ENCODE measurements at regions not wholly inside any gene's neighbourhood (a gene's known extent, or its start where the extent isn't known, plus 50 kb on each side); places are given as distances from the start of the nearest gene placed in this dataset.

GRCh38 chr4:32572366-32572765 lies 1852.2 kb downstream of the PCDH7 start:
- no peaks in the 10 kb centered on the region for H3K36me3 ChIP-seq
- TF ChIP-seq CTCF (IDR thresholded peaks at IDR 0.05), result no peak

GRCh38 chr4:32574803-32575202 lies 1854.6 kb downstream of the PCDH7 start:
- DNase-seq, result no peak
- WGBS, 2 donors, result 68 to 91% methylated on average over 1 of the region's 1 CpG
- no peak overlapping the region for H3K4me3 ChIP-seq
- H3K36me3 ChIP-seq, result no peaks in the 10 kb centered on the region
- no peak for ATAC-seq
- intact Hi-C loops (cut with DNase I), result no loop called here
- no peaks in the 10 kb centered on the region for H3K4me1 ChIP-seq
- H3K27me3 ChIP-seq, result no peaks in the 10 kb centered on the region
- H3K27ac ChIP-seq, result no peak overlapping the region
- H3K9me3 ChIP-seq, result no peaks in the 10 kb centered on the region
- TF ChIP-seq CTCF (IDR thresholded peaks at IDR 0.05), result no peak

More at GRCh38 chr4:32572366-32572765, 1852.2 kb downstream of the PCDH7 start:
- no peak for DNase-seq
- H3K4me1 ChIP-seq, result no peaks in the 10 kb centered on the region
- no peak overlapping the region for H3K4me3 ChIP-seq
- ATAC-seq, result no peak
- no peak overlapping the region for H3K27ac ChIP-seq
- intact Hi-C loops (cut with DNase I), result no loop called here
- no peaks in the 10 kb centered on the region for H3K27me3 ChIP-seq
- H3K9me3 ChIP-seq, result no peaks in the 10 kb centered on the region

GRCh38 chr4:32589097-32589496 lies 1868.9 kb downstream of the PCDH7 start:
- Histone ChIP-seq H3K27ac (no peak overlapping the region), H3K4me1 (no peaks in the 10 kb centered on the region), H3K9me3 (peaks cover 0 to 8% (median 0%) of the 10 kb centered on the region in 11 donors), H3K27me3 (no peaks in the 10 kb centered on the region), H3K36me3 (no peaks in the 10 kb centered on the region), H3K4me3 (no peak overlapping the region)
- TF ChIP-seq CTCF (IDR thresholded peaks at IDR 0.05), result no peak
- WGBS, 2 donors, result 59 to 72% methylated on average over 2 of the region's 2 CpGs
- DNase-seq (no peak), ATAC-seq (no peak)
- intact Hi-C loops (cut with DNase I), result no loop called here

- TF ChIP-seq CTCF (IDR thresholded peaks at IDR 0.05), result no peak
- 60 to 77% methylated on average over 2 of the region's 2 CpGs for WGBS, 2 donors
- intact Hi-C loops (cut with DNase I), result no loop called here
Measured at GRCh38 chr4:32589853-32590252, 1869.7 kb downstream of the PCDH7 start.

GRCh38 chr4:32597354-32597753 lies 1877.2 kb downstream of the PCDH7 start:
- no peak overlapping the region for H3K27ac ChIP-seq
- H3K4me1 ChIP-seq, result no peaks in the 10 kb centered on the region
- H3K36me3 ChIP-seq, result no peaks in the 10 kb centered on the region
- ATAC-seq (no peak), DNase-seq (no peak)
- H3K9me3 ChIP-seq, result no peaks in the 10 kb centered on the region
- H3K4me3 ChIP-seq, result no peak overlapping the region
- H3K27me3 ChIP-seq, result no peaks in the 10 kb centered on the region
- WGBS, 2 donors, result 62 to 73% methylated on average over 1 of the region's 1 CpG
- intact Hi-C loops (cut with DNase I), result no loop called here
- no peak for TF ChIP-seq CTCF (IDR thresholded peaks at IDR 0.05)

More at GRCh38 chr4:32589853-32590252, 1869.7 kb downstream of the PCDH7 start:
- Histone ChIP-seq H3K27ac (no peak overlapping the region), H3K4me3 (no peak overlapping the region), H3K36me3 (no peaks in the 10 kb centered on the region), H3K9me3 (peaks cover 0 to 3% (median 0%) of the 10 kb centered on the region in 11 donors), H3K4me1 (no peaks in the 10 kb centered on the region), H3K27me3 (no peaks in the 10 kb centered on the region)
- ATAC-seq (no peak), DNase-seq (no peak)
